ENCODE measurements at regions not wholly inside any gene's neighbourhood (a gene's known extent, or its start where the extent isn't known, plus 50 kb on each side); places are given as distances from the start of the nearest gene placed in this dataset.

DNA sequence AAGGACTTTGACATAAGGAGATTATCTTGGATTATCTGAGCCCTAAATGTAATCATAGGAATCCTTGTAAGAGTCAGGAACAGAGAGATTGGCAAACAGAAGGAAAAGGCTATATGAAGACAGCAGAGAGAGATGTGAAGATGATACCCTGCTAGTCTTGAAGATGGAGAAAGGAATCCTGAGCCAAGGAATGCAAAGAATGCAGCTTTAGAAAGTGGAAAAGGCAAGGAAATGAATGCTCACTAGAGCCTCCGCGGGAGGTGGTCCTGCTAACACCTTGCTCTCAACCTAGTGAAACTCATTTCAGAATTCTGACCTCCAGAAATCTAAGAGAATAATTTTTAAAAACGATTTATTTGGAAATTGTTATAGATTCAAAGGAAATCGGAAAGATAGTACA lies 117.1 kb downstream of the TBXT start:
- DNase-seq (ENCODE audit: low read depth), result no peak

DNA sequence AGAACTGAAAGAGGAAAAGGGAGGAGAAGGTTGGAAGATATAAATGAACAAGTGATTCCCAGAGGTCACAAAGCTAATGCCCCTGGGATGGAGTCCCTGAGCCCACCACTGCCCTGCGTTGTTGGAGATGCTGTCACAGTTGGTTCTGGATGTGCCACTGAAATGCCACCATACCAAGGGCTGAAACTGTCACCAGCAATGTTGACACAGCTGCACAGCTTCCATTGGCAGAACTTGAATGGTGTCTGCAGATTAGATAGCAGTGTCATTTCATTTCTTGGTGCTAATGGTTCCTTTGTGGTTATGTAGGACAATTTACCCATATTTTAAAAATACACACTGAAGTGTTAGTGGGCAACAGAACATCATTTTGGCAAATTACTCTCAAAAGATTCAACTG lies 120.7 kb downstream of the TBXT start:
- DNase-seq (ENCODE audit: low read depth), result no peak

DNA sequence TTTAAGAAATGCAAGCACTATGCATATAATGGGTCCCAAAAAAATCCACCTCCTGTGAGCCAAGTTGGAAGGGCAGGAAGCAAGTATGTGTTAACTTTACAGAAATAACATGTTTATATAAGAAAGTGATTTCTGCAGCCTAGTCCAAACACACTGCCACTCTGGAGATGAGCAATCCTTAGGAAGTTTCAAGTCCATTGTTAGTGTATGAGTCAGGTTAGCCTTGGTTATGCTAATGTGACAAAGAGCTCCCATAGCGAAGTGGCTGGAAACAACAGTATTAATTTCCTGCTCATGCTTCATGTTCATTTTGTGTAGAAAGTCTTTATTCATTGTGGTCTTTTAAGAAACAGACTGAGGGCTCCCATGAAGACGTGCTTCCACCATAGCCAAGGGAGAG lies 121.4 kb downstream of the TBXT start:
- no peak for DNase-seq (ENCODE audit: low read depth)

DNA sequence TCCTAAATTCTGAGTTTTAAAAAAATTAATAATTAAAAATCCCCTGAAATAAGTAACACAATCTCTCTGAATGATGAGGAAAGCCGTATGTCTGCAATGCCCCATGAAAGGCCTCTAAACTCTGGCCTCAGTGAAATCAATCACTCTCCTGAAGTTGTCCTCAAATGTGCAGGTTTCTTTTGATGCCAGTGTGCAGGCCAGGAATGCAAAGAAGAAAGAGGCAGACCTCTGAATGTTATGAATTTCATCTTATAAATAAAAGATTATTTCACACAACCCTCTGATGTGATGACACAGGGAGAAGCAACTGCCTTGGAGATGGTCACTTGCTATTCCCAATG lies 121.8 kb downstream of the TBXT start:
- DNase-seq (ENCODE audit: low read depth), result no peak

DNA sequence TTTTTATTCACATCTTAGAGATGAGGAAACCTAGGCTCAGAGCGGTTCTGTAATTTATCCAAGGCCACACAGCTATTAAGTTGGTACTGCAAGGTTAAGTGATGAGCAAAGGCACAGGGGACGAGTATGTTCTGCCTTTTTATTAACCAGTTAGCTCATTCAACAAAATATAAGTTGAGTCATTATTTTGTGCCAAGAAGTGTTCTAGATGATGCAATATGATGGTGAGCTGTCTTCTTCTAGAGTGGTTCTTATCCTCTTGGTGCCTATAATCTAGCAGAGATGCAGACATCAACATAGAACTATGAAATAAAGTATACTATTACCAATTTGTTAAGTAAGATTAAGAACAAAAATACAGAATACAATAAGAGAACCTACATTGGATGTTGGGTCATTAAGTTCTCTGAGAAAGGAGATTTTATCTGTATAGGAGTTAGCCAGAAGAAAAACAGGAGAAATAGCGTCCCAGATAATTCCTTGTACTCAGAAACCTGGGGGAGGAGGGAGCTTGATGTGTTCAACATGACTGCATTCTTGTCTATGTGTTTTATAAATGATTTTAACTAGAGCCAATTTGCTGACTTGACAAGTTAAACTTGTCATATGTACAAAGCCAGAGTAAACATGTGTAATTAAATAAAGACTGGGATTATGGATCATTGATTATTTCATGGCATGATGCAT lies 122.3 kb downstream of the TBXT start:
- no peak for DNase-seq (ENCODE audit: low read depth)

DNA sequence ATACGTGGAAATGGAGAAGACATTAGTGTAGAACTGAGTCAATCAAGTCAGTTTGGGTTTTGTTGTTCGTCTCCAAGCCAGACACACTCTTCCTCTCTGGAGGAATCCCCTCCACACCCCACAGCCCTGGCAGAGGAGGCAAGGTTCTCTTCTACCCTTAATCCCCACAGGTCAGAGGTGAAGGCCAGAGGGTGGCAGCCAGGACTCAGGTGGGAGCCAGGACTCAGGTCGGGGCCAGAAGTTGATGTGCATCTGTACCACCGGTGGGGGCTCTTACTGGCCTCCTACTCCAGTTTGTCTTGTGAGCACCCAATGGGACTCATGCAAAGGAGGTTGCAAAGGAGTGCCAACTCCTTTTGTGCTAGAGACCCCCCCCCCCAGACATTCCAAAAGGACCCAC lies 126.4 kb downstream of the TBXT start:
- no peak for DNase-seq (ENCODE audit: low read depth)

DNA sequence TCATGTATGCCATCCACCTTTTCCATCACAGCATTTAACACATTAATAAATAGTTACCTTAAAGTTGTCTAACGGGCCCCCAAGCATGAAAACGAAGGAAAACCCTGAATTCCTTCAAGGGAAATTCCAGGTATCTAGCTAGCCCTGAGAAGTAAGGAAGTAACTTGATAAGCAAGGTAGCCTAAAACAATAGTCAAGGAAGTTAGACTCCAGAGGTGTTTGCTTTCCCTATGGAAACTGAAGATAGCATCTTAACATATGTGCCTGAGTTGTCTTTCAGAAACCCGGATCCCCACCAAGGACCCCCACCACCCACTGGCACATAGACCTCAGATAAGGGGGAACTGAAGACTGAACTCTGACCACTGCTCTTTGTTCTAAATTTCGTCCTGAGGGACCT lies 127.4 kb downstream of the TBXT start:
- no peak for DNase-seq (ENCODE audit: low read depth)

DNA sequence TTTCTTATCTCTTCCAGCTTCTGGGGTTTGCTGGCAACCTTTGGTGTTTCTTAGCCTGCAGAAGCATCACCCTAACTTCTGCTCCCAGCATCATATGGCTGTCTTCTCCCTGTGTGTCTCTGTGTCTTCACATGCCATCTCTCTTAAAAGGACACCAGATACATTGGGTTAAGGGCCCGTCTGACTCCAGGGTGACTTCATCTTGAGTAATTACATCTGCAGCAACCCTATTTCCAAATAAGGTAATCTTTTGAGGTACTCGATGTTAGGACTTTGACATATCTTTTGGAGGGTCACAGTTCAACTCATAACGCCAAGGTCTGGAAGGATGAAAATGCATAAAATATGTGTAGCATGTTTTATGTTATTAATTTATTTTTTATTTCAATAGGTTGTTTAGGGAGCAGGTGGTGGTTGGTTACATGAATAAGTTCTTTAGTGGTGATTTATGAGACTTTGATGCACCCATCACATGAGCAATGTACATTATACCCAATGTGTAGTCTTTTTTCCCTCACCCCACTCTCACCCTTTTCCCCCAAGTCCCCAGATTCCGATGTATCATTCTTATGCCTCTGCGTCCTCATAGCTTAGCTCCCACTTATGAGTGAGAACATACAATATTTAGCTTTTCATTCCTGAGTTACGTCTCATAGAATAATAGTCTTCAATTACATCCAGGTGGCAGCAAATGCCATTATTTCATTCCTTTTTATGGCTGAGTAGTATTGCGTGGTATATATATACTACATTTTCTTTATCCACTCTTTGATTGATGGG lies 131.1 kb downstream of the TBXT start:
- DNase-seq (ENCODE audit: low read depth), result no peak

DNA sequence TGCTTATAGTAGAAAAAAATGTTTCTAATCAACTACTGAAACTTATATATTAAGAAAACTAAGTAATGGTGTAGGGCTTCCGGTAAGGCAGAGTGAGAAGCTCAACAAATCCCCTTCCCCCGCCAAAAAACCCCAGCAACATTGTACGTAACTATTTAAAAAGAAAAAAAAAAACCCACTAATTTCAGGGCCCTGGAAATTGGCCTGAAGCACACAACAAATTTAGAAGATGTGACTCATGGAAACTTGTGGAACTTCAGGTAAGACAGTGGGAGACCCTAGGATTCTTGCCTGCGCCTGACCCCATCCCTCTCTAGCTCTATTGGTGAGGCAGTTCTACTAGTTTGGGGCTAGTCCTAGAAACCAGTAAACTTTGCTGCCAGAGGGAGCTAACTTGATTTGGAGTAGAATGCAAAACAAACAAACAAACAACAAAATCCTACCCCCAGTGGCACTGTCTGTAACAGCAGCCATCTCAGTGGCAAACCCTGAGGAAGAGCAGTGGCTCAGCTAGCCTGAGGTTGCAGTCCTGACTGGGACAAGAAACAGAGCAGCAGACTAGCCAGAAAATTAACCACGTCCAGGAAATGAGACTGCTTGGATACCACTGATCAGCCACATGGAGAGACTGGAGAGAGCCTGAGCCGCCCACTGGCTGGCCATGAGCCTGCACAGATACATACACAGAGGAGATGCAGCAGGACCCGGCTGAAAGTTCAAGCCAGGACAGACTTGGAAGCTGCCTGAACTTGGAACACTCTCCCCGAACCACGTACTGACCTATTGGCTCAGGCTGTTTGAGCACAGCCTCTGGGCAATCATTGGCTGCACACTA lies 135.1 kb downstream of the TBXT start:
- no peak for DNase-seq (ENCODE audit: low read depth)

DNA sequence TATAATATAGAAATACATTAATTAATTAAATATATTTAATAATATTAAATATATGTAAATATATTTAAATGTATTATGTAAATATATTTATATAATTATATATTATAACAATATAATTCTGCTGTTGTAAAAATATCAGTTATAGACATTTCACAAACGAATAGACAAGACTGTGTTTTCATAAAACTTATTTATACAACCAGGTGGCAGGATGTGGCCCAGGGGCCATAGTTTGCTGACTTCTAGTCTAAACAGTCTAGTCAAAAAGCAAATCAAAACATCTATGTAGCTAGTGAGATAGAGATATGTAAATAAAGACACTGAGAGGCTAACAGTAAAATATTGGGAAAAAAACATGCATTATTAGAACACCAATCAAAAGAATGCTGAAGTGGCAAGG lies 136.4 kb downstream of the TBXT start:
- no peak for DNase-seq (ENCODE audit: low read depth)

DNA sequence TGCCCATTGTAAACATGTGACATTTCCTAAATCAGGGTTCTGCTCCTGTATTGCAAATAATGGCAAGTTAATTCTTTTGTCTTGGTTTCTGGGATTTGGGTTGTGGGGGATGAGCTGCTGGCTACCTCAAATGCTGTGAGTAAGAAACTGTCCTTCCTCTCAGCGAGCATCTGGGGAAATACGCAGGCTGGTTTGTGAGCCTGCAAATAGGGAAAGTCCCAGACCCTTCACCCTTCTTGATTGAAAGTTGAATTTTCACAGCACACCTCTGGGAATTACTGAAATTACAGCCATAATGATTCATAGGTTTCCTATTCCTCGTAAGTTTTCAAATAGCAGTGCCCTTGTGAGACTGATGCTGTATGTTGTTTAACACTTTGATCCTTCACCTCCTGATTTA lies 138.1 kb downstream of the TBXT start:
- DNase-seq (ENCODE audit: low read depth), result no peak

DNA sequence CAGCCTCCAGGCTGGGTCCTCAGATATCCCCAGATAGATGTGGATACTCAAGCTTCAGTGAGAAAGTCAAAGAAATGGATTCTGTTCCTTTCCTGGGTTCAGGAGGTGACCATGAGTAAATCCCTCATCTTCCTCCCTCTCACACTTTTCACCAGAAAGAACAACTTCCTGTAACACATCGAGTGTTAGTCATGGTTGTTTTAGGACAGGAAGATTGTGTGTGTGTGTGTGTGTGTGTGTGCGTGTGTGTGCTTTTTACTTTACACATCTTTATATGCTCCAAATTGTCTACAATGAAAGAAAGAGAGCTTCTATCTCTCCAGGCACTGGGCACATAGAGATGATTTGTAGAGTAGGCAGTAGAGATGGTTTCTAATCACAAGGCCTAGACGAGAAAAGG lies 139.9 kb downstream of the TBXT start:
- no peak for DNase-seq (ENCODE audit: low read depth)

DNA sequence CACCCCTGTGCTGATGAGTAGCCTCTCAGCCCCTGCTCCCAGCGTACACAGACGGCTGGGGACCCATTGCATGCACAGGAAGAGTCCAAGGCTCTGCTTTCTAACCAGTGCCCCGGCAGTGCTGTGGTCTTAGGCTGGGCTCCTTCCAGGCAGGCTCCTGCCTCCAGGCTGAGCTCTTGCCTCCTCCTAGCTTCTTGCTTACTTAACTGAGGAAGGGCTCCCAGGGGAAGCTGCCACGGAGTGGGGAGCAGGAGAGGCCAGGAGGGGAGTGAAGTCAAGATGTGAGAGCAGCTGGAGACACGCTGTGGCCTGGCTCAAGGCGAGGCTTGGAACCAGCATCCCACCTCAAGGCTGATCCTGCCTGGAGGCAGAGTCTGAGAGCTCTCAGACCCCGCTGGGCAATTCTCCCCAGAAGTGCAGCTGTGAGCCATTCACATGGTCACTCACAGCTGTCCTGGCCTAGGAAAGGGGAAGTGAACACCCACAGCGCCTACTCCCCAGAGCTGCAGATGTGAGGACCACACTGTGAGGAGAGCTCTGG lies 141.0 kb downstream of the TBXT start:
- no peak for DNase-seq (ENCODE audit: low read depth)

DNA sequence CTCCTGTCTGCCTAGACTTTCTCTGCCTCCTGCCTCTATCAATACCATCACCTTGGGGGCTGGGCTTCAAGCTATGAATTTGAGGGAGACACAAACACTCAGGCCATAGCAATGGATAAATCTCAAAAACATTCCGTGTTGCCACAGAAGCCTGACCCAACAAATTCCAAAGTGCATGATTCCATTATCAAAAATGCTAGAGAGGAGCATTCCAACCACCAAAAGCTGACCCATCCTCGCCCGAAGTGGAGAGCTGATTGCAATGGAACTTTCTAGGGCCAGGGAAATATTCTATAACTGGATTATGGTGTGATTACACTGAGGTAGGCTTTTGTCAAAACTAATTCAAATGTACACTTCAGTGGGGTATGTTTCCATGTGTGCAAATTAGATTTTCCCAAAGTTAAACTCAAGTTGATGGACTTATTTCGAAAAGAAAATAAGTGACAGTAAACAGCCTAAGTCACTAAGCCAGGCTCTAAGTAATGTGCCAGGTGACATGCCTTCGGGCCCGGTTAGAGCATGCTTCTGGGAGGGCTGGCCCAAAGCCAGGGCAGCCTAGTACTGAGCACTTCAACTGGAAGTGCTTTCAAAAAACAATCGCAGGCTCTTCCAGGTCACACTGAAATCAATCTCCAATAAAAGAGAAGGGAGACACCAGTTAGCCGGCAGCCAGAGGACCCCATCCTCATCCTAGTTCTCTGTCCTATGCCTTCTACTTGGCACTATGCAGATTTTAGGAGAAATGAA lies 142.3 kb downstream of the TBXT start:
- DNase-seq (ENCODE audit: low read depth), result no peak

DNA sequence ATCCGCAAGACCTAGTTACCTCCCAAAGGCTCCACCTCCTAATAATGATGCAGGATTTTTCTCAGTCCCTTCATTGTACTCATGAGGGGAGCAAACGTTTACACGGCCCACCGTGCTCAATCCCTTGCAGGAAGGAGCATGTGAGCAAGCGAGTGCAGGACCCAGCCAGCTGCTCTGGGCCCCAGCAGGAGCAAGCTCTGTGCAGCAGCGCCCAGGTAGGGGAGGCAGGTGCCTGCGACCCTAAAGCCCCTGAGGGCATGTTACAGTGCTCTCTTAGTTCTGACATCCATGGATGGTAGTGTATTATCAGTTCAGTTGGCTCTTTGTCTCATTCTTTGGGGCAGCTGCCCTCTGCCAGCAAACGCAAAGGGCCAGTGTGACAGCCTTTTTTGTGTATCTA lies 143.4 kb downstream of the TBXT start:
- DNase-seq (ENCODE audit: low read depth), result no peak

DNA sequence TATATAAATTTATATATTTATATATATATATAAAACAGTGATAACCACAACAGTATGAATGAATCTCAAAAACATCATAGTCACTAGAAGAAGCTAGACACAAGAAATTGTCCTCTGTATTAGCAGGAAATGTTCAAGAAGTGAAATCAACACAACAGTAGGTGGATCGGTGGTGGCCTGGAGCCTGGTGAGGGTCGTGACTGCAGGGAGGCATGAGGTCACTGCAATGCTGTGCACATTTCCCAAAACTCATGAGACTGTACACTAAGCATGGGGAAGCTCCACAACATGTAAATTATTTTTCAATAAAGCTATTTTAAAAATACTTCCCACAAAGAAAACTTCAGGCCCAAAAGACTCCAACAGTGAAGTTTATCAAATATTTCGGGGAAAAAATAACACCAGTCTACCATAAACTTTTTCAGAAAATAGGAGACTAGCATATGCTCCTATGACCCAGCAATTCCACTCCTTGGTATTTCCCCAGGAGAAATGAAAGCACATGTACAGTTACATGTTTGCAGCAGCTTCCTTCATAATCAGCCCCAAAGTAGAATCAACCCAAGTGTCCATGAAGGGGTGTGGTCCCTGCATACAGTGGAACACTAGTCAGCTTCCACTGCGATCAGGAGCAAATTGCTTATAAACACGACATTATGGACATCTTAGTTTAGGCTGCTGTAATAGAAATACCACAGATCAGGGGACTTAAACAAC lies 144.2 kb downstream of the TBXT start:
- no peak for DNase-seq (ENCODE audit: low read depth)

DNA sequence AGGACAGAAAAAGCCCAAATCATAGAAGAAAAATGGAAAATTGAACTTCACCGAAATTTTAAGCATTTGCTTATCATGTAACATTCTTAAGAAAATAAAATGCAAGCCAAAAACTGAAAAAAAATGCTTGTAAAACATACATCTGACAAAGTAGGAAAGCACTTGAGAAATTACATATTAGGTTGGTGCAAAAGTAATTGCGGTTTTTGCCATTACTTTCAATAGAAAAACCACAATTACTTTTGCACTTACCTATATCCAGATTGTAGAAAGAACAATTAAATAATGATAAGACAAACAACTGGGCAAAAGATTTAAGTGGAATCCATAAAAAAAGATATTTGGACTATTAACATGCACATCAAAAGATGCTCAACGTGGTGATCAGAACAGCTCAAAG lies 146.2 kb downstream of the TBXT start:
- DNase-seq (ENCODE audit: low read depth), result no peak

DNA sequence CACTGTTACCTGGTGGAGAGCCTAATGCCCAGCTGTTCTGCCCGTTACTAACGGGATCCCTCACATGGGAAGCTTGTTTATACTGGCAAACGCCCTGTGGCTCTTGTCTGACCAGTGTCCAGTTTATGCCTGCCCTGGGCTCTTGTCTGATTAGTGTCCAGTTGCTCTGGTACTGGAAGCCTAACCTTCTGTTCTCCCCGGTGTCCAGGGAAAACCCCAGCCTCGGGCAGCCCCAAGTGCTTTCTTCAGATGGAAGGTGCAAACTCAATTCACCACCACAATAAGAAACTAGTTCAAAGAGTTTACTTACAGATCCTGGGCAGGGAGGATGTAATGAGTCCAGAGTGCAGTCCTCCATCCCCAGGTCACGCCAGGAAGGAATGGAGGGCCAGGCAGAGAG lies 148.4 kb downstream of the TBXT start:
- DNase-seq (ENCODE audit: low read depth), result no peak

DNA sequence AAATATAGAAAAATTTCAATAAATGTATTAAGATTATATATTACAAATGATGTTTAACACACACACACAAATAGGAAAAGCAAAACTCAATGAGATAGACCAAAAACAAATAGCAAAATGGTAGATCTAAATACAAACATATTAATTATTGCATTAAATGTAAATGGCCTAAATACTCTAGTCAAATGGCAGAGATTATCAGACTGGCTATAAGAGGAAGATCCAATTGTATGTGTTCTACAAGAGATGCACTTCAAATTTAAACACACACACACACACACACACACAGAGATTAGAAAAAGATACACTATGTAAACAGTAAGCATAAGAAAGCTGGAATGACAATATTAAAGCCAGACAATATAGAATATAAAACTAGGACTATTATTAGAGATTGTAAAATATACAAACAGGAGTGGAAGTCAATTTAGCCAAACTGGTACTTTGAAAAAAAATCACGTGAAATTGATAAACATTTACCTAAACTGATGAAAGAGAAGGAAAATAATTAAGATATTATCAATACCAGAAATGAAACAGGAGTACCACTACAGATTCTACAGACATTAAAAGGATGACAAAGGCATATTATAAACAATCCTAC lies 150.5 kb downstream of the TBXT start:
- no peak for DNase-seq (ENCODE audit: low read depth)

DNA sequence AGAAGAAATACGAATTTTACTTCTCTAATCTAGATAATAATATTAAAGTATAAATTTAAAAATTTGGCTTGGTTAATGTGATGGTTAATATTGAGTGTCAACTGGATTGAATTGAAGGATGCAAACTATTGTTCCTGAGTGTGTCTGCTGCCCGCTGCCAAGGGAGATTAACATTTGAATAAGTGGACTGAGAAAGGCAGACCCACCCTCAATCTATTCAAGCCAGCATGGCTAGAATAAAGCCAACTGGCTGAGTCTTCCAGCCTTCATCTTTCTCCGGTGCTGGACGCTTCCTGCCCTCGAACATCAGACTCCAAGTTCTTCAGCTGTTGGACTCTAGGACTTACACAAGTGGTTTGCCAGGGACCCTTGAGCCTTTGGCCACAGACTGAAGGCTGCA lies 152.7 kb downstream of the TBXT start:
- no peak for DNase-seq (ENCODE audit: low read depth)

Measured in activated gamma-delta T cell treated with anti-CD3 and anti-CD28 coated beads, Interleukin-2, amount 50 U/mL, for 16 hours (primary cell).